ENCODE measurements at regions not wholly inside any gene's neighbourhood (a gene's known extent, or its start where the extent isn't known, plus 50 kb on each side); places are given as distances from the start of the nearest gene placed in this dataset.

DNA sequence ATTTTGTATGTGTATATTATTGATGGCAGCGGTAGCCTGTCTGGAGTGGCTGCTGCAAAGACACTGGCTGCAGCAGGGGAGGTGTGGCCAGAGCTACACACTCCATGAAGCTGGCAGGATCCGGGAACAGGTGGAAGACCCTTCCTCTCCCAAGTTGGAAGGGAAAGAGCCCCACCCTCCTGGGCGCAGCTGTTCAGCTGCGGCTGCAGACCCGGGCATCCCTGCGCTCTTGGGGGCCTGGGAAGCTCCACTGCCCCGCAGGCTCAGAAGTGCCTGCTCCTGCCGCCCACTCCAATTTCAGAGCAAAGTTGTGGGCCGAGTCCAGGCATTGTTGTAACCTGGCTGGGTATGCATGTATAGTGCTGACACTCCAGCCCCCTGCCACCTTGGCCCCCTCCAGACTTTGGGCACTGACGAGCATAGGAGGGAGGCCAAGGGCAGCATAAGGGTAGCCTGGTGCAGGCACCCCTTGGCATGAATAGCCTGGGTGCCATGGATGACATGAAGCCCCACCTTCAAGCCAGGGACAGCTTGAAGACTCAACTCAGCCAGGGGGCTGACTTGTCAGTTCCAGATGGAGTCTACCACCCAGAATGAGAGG is 90.7 kb upstream of the TMEM168 start:
- DNase-seq: no peak

DNA sequence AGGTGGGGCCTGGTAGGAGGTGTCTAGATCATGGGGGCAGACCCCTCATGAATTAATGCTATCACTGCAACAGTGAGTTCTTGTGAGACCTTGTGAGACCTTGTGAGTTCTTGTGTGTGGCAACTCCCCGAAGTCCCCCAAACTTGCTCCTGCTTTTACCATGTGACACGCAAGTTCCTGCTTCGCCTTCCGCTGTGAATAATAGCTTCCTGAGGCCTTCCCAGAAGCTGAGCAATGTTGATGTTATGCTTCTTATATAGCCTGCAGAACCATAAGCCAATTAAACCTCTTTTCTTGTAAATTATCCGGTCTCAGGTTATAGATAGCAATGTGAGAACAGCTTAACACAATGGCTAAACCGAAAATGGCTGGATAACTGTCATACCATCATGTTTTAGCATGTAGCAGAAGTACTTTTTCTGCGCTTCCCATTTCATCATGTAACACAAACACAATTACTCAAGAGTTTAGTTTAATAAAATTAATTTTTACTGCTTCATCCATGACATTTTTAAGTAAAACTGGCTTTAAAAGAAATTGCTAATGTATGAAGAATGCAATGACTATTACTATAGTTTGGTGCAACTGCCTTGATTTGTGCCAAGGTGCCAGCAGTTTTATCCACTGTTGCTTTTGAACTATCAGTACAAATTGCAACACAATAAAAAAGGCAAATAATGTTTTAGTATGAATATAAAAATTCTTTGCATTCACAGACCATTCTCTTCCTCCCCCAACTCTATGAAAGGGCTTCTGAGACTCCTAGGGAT is 87.7 kb upstream of the TMEM168 start:
- DNase-seq: no peak

DNA sequence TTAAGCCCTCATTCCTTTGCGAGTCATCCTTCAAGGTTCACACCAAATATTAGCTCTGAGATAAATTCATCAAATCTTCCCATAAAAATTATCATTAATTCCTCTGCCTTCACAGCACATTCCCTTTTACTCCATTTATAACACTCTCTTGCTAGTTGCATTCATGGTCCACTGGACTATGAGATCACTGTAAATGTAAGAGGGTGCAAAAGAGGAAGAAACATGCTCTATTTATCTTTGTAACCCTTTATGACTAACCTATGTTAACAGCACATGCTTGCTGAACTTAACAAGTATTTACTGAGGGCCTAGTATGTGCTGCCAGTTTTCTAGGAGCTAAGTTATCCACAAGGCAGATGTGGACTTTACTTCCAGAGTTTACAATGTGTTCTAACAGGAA is 86.7 kb upstream of the TMEM168 start:
- no peak for DNase-seq

DNA sequence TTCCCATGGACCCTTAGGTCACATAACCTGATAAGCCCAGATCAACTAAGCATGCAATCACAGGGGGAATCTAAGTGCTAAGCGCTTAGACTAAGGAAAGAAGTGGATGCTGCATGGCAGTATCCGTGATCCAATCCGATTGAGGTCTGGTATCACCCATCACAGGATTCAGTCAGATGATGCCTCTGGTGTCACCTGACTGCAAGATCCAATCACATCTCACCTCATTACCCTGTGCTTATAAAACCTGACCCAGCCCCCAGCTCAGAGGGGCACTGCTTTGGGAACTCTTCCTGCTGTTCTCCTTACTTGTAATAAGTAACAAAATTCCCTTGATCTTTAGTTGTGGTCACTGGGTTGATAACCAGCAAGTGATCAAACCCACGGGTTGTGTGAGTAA is 84.7 kb upstream of the TMEM168 start:
- no peak for DNase-seq

DNA sequence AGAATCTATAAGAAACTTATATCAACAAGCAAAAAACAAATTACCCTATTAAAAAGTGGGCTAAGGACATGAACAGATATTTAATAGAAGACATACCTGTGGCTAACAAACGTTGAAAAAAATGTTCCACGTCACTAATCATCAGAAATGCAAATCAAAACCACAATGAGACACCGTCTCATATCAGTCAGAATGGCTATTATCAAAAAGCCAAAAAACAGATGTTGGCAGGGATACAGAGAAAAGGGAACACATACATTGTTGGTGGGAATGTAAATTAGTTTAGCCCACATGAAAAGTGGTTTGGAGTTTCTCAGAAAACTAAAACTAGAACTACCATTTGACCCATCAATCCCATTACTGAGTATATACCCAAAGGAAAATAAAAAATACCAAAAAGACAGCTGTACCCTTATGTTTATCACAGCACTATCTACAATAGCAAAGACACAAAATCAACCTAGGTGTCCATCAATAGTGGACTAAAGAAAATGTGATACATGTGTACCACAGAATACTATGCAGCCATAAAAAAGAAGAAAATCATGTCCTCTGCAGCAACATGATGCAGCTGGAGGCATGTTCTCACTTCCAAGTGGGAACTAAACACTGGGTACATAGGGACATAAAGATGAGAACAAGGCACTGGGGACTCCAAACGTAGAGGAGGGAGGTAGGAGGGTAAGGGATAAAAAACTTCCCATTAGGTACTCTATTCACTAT is 83.8 kb upstream of the TMEM168 start:
- DNase-seq: no peak

DNA sequence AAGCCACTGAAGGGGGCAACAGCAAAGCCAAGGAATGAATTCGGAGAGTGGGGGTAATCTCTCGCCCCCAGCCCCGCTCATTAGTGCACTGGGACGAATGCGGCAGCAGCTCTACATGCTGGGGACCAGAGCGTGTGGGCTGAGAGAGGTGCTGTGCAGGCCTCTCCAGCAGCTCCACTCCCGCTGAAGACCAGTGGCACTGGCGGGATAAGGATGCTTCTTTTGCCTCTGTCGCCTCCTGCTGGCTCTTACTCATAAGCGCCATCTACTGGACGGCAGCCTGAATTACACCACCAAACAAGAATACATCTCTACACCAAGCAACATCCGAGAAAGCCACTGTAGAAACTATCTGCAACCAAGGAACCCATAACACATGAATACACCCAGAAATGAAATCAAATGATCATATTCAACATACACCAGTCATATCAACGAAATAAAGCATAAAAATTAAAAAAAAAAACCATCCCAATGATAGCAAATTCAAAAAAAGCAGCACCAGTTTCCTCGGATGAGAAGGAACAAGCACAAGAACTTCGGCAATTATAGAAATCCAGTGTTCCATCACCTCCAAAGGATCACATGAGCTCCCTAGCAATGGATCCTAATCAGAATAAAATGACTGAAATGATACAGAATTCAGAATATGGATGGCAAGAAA is 79.0 kb upstream of the TMEM168 start:
- peak; percentile 60 for DNase-seq

DNA sequence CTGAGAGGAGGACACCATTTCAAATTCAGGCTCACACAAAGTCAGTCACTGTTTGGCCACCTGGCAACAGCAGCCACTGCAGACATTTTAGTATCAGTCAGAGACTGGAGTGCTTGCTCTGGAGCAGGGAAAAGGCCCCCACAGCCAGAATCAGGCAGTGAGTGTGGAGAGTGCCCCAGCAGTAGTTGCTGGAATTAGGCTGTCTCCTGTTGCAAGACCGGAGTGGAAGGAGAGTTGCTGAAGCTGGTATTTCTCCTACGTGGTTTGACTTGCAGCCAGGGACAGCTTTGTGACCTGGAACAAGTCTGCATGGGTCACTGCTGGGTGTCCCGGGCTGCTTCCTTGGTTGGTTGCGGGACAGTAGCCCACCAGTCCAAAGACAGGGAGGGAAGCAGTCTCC is 78.4 kb upstream of the TMEM168 start:
- no peak for DNase-seq

DNA sequence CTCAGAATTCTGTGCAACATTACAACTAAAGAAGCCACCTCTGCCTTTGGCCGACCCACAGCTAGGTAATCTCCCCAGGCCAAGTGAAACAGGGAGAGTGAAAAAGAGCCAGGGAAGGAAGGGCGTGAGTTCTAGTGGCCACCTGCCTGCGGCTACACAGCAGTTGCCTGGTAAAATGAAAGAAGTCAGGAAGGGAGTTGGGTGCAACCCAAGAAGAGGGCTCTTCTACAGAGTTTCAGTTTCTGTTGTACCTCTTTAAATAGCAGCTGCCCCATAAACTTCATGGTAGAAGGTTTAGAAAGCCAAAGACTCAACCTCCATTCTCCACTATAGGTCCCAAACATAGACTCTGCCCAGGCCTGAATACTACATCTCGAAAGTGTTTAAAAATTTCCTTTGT is 76.2 kb upstream of the TMEM168 start:
- DNase-seq: no peak

DNA sequence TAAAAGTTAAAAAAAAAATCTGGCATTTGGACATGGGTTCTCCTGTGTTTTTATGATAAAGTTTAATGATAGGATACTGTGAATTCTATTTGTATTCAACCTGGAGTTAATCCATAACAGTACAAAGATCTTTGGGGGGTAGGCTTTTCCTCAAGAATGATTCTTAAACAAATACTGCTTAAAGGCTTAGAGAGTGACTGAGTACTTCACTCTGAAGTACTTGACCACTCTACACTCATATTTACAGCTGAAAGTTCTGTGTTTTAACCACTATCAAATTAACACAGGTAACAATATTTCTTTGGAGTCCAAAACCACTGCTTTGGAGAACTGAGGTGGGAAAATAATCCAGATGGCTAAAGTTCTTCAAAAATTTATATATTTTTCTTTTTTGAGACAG is 74.2 kb upstream of the TMEM168 start:
- no peak for DNase-seq

DNA sequence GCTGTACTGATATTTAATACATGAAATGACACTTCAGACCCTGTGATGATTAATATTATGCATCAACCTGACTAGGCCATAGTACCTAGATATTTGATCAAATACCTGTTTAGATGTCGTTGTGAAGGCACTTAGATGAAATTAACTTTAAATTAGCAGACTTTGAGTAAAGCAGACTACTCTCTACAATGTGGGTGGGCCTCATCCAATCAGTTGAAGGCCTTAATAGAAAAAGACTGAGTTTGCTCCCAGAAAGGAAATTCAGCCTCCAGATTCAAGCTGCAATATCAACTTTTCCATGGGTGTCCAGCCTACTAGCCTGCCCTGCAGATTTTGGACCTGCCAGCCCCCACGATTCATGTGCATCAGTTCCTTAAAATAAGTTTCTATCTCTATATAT is 68.6 kb upstream of the TMEM168 start:
- no peak for DNase-seq

DNA sequence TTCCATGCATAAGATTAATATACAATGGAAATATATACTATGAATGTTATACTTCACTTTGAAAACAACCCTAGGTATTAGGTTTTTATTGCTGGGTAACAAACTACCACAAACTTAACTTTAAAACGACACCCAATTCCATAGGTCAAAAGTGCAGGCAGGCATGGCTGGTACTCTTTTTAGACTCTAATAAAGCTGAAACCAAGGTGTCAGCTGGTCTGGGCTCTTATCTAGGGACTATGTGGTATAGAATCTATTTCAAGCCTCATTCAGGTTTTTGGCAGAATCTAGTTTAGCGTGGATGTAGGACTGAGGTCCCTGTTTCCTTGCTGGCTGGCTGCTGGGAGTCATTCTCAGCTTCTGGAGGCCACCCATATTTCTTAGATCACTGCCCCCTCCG is 65.0 kb upstream of the TMEM168 start:
- DNase-seq: no peak

DNA sequence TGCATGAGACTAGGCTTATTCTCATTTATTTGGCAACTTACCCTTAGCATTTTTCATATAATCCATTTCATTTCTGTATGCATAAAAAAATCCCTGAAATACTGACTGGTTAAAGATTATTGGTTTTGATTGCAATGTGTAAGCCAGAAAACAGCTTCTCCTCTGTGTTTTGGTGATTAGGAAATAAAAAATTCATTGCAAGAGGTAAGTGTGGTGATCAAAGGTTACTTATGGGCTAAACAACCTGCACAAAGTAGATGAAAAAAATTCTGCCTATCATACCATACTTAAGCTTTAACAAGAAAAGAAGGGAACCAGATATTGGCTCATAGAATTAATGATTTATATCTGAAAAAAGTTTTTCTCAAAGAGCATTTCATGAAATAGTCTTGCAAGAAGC is 64.0 kb upstream of the TMEM168 start:
- no peak for DNase-seq

DNA sequence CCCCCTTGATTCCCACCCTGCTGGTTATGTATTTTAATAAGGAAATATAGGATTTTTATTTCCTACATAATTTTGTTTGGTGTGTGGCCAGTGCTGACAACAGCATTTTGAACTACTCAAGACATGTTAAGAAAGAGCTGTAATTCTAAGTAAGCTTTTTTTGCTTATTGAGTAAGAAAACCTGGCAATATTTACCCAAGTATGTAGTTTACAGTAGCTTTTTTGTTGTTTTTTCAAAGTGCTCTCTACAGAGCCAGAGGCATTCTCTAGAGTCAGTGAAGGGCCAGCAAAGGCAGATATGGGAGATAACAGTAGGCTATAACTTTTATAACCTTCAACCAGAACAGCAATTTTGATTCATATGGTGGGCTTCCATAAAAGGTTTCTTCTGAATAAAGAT is 63.2 kb upstream of the TMEM168 start:
- DNase-seq: no peak

DNA sequence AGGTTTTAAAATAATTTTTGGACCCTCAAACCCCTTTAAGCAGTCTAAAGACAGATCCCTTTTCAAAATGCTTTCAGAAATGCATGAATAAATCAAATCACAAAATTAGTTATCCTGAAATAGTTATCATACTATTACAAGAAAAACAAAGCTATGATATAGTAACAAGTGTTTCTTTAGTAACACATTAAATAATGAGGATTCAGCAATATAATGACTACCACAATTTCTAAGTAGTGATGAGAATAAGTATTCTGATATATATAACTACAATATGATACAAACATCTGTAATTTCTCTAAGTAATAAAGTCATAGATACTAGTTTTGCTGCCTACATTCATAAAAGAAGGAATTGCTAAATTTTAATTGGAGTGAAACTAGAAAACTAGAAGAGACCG is 53.0 kb upstream of the TMEM168 start:
- DNase-seq: no peak
